ENCODE measurements at regions not wholly inside any gene's neighbourhood (a gene's known extent, or its start where the extent isn't known, plus 50 kb on each side); places are given as distances from the start of the nearest gene placed in this dataset.
"Not testable (repeated sequence)": the region's sequence is repeated elsewhere in the genome, so short reads cannot be mapped to it uniquely, and the experiment has no call there.

- no peak for DNase-seq (ENCODE audit: low read depth)
Observed at GRCh38 chr22:27594474-27595134, 207.0 kb downstream of the MN1 start.

GRCh38 chr22:27596133-27596870, 205.3 kb downstream of the MN1 start:
- DNase-seq (ENCODE audit: low read depth), result no peak

- DNase-seq (ENCODE audit: low read depth), result peak; percentile 57
Observed at GRCh38 chr22:27597703-27598444, 203.7 kb downstream of the MN1 start.

DNA sequence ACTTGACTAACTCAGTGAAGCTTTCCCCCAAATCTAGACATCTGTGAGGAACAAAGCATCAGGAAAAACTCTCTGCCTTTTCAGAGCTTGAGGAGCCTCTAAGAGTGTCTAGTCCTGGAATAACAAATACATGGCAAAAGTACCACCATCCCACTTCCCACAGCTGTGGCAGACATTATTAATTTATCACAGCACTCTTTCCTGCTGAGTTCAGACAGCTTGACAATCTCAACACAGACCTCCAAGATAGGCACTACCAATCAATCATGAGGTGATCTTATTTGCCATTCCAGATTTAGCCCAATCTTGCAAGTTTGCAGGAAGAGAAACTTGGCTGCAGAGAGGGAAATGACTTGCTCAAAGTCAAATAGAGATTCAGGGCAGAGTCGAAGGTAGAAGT, 202.8 kb downstream of the MN1 start:
- no peak for DNase-seq (ENCODE audit: low read depth)

DNA sequence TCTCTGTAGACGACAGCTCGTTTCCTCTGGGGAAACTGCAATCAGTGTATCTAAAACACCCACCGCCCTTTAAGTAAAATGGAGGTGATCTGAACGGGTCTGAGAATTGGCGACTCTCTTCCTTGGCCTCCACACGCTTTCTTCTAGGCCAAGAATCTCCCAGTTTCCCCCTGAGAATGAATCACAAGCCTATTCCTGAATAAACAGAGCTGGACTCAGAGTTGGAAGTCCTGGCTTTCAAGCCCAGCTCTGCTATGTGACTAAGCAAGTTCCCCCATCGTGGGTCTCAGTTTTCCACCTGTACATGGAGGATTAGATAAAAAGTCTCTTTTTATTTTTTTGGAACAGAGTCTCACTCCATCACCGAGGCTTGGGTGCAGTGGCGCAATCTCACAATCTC, 200.4 kb downstream of the MN1 start:
- DNase-seq (ENCODE audit: low read depth), result no peak

GRCh38 chr22:27602390-27602789, 199.2 kb downstream of the MN1 start:
- no peak for DNase-seq (ENCODE audit: low read depth)

GRCh38 chr22:27603111-27603799, 198.3 kb downstream of the MN1 start:
- no peak for DNase-seq (ENCODE audit: low read depth)

DNA sequence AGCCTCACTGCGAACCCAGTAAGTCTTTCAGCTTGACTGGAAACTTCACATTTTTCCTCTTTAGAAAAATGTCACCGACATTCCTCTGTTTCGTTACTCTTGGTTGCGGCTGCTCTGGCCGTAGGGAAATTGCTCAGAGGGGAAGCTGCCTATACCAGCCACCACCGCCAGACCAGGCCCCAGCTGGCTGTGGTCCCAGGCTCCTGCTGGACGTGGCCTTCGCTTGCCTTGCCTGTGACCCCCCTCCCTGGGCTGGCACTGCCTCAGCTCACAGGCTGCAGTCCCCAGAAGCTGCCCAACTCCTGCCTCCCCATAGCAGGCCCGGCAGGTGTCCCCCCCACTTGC, 197.8 kb downstream of the MN1 start:
- no peak for DNase-seq (ENCODE audit: low read depth)

DNA sequence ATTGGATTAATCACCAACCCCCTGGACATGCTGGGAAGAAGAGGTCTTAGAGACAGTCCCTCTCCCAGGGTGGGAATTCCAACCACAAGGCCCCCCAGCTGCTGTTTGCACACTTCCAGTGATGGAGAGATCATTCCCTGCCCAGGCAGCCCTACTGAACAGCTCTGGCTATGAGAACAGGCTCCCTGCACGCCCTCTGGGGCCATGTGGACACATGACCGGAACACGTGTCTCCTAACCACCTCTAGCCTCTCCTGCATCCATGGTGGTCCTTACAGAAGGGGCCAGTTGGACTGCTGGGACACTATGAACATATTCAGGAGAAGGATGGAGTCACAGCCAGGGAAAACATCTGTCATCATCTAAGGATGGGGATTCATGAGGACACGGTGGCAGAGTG, 196.2 kb downstream of the MN1 start:
- DNase-seq (ENCODE audit: low read depth), result no peak

GRCh38 chr22:27607750-27608149, 193.8 kb downstream of the MN1 start:
- DNase-seq (ENCODE audit: low read depth), result not testable (repeated sequence)

DNA sequence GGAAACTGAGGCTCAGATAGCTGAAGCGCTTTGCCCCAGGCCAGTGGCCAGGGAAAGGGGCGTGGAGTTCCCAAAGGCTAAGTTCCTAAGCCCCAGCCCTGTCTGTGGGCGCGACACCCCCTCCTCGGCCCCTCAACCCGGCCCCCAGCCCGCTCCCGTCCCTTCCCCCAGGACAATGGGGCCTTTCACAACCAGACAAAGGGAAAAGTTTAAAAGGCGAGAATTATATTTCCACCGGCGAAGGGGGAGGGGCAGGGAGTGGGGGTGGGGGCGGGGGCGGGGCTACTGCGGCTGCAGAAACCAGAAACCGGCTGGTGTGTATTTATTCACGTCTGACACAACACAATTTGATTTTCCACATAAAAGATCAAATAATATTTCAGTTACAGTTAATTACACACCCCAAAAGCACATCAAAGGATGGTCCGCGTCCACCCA, 192.1 kb downstream of the MN1 start:
- no peak for DNase-seq (ENCODE audit: low read depth)

GRCh38 chr22:27610164-27610563, 191.4 kb downstream of the MN1 start:
- not testable (repeated sequence) for DNase-seq (ENCODE audit: low read depth)

- DNase-seq (ENCODE audit: low read depth), result no peak
Observed at GRCh38 chr22:27610863-27611786, 190.4 kb downstream of the MN1 start.

DNA sequence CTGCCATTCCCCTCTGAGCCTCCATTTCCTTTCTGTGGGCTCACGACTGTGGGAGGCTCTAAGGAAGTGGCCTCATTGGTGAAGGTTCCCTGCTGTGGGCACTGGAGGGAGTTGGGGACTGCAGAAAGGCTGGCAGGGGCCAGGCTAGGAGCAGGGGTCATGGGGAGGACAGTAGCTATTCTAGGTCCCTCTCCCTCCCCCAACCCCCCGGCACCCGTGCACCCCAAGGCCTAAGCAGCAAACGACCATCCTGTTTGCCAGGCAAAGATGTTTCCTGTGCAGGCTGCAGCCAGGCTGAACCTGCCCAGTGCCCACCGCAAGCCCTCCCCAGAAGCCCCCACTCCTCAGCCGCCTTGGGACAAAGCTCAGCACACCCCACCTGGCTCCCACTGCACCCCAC, 189.4 kb downstream of the MN1 start:
- no peak for DNase-seq (ENCODE audit: low read depth)

- DNase-seq (ENCODE audit: low read depth), result no peak
Observed at GRCh38 chr22:27613099-27614005, 188.2 kb downstream of the MN1 start.

DNA sequence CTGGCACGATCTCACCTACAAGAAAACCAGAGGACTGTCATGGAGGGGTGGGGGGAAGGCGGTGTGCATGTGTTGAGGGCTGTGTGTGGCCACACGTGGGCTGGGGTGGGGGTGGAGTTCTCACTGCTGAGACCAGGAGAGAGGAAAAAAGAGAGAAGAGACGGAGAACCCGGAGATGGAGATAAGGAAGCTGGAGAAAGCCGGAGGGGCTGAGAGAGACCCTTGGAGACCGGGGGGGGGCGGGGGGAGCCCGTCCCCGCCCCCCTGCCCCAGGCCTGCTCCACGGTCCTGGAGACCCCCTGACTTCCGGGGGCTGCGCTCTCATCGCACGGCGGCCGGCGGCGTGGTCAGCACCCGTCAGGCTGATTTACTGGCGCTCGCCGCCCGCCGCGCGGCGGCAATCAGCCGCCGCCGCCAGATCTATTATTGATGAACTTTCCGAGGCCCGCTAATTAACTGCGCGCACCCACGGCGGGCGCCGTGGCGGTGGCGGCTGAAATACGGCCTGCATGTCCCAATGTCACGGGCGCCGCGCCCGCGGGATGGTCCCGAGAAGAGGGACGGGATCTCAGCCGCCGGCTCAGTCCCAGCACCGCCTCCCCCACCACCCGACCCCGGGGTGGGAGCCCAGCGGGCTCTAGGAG, 187.4 kb downstream of the MN1 start:
- DNase-seq (ENCODE audit: low read depth), result no peak

- no peak for DNase-seq (ENCODE audit: low read depth)
Observed at GRCh38 chr22:27614650-27615007, 186.9 kb downstream of the MN1 start.

- DNase-seq (ENCODE audit: low read depth), result no peak
Observed at GRCh38 chr22:27615408-27615807, 186.1 kb downstream of the MN1 start.

GRCh38 chr22:27616033-27616432, 185.5 kb downstream of the MN1 start:
- DNase-seq (ENCODE audit: low read depth), result no peak

Data from EH (cell line).